ENCODE measurements at regions not wholly inside any gene's neighbourhood (a gene's known extent, or its start where the extent isn't known, plus 50 kb on each side); places are given as distances from the start of the nearest gene placed in this dataset.

GRCh38 chr11:15347969-15348734 is 233.4 kb downstream of the INSC start:
- TF ChIP-seq, protein P1, sequence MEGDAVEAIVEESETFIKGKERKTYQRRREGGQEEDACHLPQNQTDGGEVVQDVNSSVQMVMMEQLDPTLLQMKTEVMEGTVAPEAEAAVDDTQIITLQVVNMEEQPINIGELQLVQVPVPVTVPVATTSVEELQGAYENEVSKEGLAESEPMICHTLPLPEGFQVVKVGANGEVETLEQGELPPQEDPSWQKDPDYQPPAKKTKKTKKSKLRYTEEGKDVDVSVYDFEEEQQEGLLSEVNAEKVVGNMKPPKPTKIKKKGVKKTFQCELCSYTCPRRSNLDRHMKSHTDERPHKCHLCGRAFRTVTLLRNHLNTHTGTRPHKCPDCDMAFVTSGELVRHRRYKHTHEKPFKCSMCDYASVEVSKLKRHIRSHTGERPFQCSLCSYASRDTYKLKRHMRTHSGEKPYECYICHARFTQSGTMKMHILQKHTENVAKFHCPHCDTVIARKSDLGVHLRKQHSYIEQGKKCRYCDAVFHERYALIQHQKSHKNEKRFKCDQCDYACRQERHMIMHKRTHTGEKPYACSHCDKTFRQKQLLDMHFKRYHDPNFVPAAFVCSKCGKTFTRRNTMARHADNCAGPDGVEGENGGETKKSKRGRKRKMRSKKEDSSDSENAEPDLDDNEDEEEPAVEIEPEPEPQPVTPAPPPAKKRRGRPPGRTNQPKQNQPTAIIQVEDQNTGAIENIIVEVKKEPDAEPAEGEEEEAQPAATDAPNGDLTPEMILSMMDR (IDR thresholded peaks at IDR 0.05), result no peak
- no peak for TF ChIP-seq POLR2A (IDR thresholded peaks at IDR 0.05)
